GM12875 (cell line): ENCODE measurements at regions not wholly inside any gene's neighbourhood (a gene's known extent, or its start where the extent isn't known, plus 50 kb on each side); places are given as distances from the start of the nearest gene placed in this dataset.

Source experiments
- H3K4me3 ChIP-seq: one replicate; pipeline ENCODE4 v1.5.1; 2011; ENCODE audit warnings: low read depth, low read length, control low read depth
- CTCF ChIP-seq: IDR thresholded peaks from 2 replicates; pipeline ENCODE4 v1.5.1; 2011; ENCODE audit warnings: low read depth, mild to moderate bottlenecking, control low read depth, inconsistent platforms, low read length, moderate library complexity, borderline replicate concordance; ENCODE audit not compliant: insufficient read depth

- H3K4me3 ChIP-seq: no peak overlapping the region
- no peak for TF ChIP-seq CTCF
These were observed 490.9 kb downstream of the SOX6 start for GRCh38 chr11:15865212-15865987.

GRCh38 chr11:15867871-15868270 is 488.5 kb downstream of the SOX6 start:
- no peak overlapping the region for H3K4me3 ChIP-seq
- TF ChIP-seq CTCF: no peak

- no peak for TF ChIP-seq CTCF
- H3K4me3 ChIP-seq: no peak overlapping the region
These were observed 485.4 kb downstream of the SOX6 start for GRCh38 chr11:15870911-15871310.

- H3K4me3 ChIP-seq: no peak overlapping the region
- no peak for TF ChIP-seq CTCF
These were observed 484.3 kb downstream of the SOX6 start for GRCh38 chr11:15871904-15872626.

- no peak overlapping the region for H3K4me3 ChIP-seq
- TF ChIP-seq CTCF: no peak
These were observed 482.8 kb downstream of the SOX6 start for GRCh38 chr11:15873501-15873900.

- no peak for TF ChIP-seq CTCF
- no peak overlapping the region for H3K4me3 ChIP-seq
These were observed 481.6 kb downstream of the SOX6 start for GRCh38 chr11:15874704-15875103.

- no peak overlapping the region for H3K4me3 ChIP-seq
- no peak for TF ChIP-seq CTCF
These were observed 481.0 kb downstream of the SOX6 start for GRCh38 chr11:15875393-15875792.
